Fibroblast of the conjunctiva (primary cell): ENCODE measurements at regions not wholly inside any gene's neighbourhood (a gene's known extent, or its start where the extent isn't known, plus 50 kb on each side); places are given as distances from the start of the nearest gene placed in this dataset.
A peak's percentile ranks its signal among the peaks of the same experiment; 100 is the strongest.
"Not testable (repeated sequence)": the region's sequence is repeated elsewhere in the genome, so short reads cannot be mapped to it uniquely, and the experiment has no call there.

Source experiments
- DNase-seq: peaks from one replicate; pipeline ENCODE4 v3.0.0-alpha.2; 2010; ENCODE audit warnings: low read depth

- no peak for DNase-seq
Observed at GRCh38 chr19:27821418-27822018, 1391.4 kb downstream of the UQCRFS1 start.

GRCh38 chr19:27815985-27816384 is 1397.0 kb downstream of the UQCRFS1 start:
- no peak for DNase-seq

GRCh38 chr19:27814834-27815233 is 1398.1 kb downstream of the UQCRFS1 start:
- DNase-seq, result not testable (repeated sequence)

GRCh38 chr19:27814274-27814673 is 1398.7 kb downstream of the UQCRFS1 start:
- DNase-seq, result not testable (repeated sequence)

GRCh38 chr19:27806471-27807070 is 1406.4 kb downstream of the UQCRFS1 start:
- DNase-seq, result no peak

- DNase-seq, result no peak
Observed at GRCh38 chr19:27805848-27806247, 1407.1 kb downstream of the UQCRFS1 start.

- not testable (repeated sequence) for DNase-seq
Observed at GRCh38 chr19:27802293-27802692, 1410.7 kb downstream of the UQCRFS1 start.

- DNase-seq, result no peak
Observed at GRCh38 chr19:27796540-27796939, 1416.4 kb downstream of the UQCRFS1 start.

GRCh38 chr19:27796073-27796472 is 1416.9 kb downstream of the UQCRFS1 start:
- no peak for DNase-seq

- DNase-seq, result no peak
Observed at GRCh38 chr19:27795369-27795768, 1417.6 kb downstream of the UQCRFS1 start.

- DNase-seq, result no peak
Observed at GRCh38 chr19:27794494-27795042, 1418.4 kb downstream of the UQCRFS1 start.

- peak; percentile 87 for DNase-seq
Observed at GRCh38 chr19:27793644-27794493, 1419.1 kb downstream of the UQCRFS1 start.

- DNase-seq, result peak; percentile 74
Observed at GRCh38 chr19:27793128-27793643, 1419.8 kb downstream of the UQCRFS1 start.

GRCh38 chr19:27792576-27793127 is 1420.3 kb downstream of the UQCRFS1 start:
- no peak for DNase-seq

GRCh38 chr19:27780367-27781075 is 1432.4 kb downstream of the UQCRFS1 start:
- no peak for DNase-seq

- no peak for DNase-seq
Observed at GRCh38 chr19:27779954-27780353, 1433.0 kb downstream of the UQCRFS1 start.

GRCh38 chr19:27777726-27778125 is 1435.2 kb downstream of the UQCRFS1 start:
- DNase-seq, result no peak

GRCh38 chr19:27777242-27777641 is 1435.7 kb downstream of the UQCRFS1 start:
- no peak for DNase-seq

- DNase-seq, result no peak
Observed at GRCh38 chr19:27776524-27776923, 1436.4 kb downstream of the UQCRFS1 start.

GRCh38 chr19:27776020-27776419 is 1436.9 kb downstream of the UQCRFS1 start:
- peak; percentile 18 for DNase-seq

GRCh38 chr19:27775395-27775794 is 1437.6 kb downstream of the UQCRFS1 start:
- no peak for DNase-seq

GRCh38 chr19:27774827-27775226 is 1438.1 kb downstream of the UQCRFS1 start:
- no peak for DNase-seq
